ENCODE measurements at regions not wholly inside any gene's neighbourhood (a gene's known extent, or its start where the extent isn't known, plus 50 kb on each side); places are given as distances from the start of the nearest gene placed in this dataset.

DNA sequence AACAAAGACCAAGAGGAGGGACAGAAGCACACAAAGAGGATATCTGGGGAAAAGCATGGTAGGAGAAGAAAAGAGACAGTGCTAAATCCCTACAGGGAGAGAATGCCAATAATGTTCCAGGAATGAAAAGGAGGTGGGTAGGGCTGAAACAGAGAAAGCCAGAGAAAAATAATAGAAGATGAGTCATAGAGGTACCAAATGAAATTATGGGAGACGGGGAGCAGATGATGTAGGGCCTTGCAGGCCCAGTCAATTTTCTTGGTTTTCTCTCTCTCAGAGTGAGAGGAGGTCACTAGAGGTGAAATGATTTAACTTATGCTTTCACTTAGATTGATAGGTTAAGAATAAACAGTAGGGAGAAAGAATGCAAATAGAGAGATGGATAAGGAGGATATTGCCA is 61.5 kb downstream of the RPRM start:
- TF ChIP-seq, protein P1, sequence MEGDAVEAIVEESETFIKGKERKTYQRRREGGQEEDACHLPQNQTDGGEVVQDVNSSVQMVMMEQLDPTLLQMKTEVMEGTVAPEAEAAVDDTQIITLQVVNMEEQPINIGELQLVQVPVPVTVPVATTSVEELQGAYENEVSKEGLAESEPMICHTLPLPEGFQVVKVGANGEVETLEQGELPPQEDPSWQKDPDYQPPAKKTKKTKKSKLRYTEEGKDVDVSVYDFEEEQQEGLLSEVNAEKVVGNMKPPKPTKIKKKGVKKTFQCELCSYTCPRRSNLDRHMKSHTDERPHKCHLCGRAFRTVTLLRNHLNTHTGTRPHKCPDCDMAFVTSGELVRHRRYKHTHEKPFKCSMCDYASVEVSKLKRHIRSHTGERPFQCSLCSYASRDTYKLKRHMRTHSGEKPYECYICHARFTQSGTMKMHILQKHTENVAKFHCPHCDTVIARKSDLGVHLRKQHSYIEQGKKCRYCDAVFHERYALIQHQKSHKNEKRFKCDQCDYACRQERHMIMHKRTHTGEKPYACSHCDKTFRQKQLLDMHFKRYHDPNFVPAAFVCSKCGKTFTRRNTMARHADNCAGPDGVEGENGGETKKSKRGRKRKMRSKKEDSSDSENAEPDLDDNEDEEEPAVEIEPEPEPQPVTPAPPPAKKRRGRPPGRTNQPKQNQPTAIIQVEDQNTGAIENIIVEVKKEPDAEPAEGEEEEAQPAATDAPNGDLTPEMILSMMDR (IDR thresholded peaks at IDR 0.05) = no peak
- TF ChIP-seq EZH2 (IDR thresholded peaks at IDR 0.05) = no peak
- TF ChIP-seq EZH2phosphoT487 (IDR thresholded peaks at IDR 0.05) = no peak
